ENCODE measurements at regions not wholly inside any gene's neighbourhood (a gene's known extent, or its start where the extent isn't known, plus 50 kb on each side); places are given as distances from the start of the nearest gene placed in this dataset.

DNA sequence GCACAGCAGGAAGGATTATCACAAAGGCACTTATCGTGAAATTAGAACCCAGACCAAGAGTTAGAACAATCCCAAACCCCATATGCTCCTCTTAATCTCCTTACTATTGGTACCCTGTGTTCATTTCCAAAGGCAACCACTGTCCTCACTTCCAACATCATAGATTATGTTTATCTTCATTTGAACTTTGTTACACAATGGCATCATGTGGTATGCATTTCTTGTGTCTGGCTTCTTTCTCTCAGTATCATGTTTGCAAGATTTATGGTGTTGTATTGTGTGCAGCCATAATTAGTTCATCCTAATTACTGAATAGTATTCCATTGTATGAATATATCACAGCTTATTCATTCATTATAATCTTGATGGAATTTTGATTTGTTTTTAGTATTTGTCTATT is 124.6 kb upstream of the SEC61G start:
- TF ChIP-seq, protein P1, sequence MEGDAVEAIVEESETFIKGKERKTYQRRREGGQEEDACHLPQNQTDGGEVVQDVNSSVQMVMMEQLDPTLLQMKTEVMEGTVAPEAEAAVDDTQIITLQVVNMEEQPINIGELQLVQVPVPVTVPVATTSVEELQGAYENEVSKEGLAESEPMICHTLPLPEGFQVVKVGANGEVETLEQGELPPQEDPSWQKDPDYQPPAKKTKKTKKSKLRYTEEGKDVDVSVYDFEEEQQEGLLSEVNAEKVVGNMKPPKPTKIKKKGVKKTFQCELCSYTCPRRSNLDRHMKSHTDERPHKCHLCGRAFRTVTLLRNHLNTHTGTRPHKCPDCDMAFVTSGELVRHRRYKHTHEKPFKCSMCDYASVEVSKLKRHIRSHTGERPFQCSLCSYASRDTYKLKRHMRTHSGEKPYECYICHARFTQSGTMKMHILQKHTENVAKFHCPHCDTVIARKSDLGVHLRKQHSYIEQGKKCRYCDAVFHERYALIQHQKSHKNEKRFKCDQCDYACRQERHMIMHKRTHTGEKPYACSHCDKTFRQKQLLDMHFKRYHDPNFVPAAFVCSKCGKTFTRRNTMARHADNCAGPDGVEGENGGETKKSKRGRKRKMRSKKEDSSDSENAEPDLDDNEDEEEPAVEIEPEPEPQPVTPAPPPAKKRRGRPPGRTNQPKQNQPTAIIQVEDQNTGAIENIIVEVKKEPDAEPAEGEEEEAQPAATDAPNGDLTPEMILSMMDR (conservative IDR thresholded peaks at IDR 0.05 in 1 of 2, IDR thresholded peaks at IDR 0.05 in 1 of 2; ENCODE audit: low read depth in 1 of 2, low read length in 2 of 2), result no peak
- no peak for TF ChIP-seq EZH2 (IDR thresholded peaks at IDR 0.05; ENCODE audit: low read length, missing control alignments)

Measured in fibroblast of lung (primary cell).